NCI-H748 (cell line): ENCODE measurements at regions not wholly inside any gene's neighbourhood (a gene's known extent, or its start where the extent isn't known, plus 50 kb on each side); places are given as distances from the start of the nearest gene placed in this dataset.
"Not testable (repeated sequence)": the region's sequence is repeated elsewhere in the genome, so short reads cannot be mapped to it uniquely, and the experiment has no call there.

Experiments used
- DNase-seq: peaks from one replicate; lab custom pipeline; 2025; ENCODE audit not compliant: unreplicated experiment; lab: John Stamatoyannopoulos, UW

- DNase-seq, result no peak
Observed at GRCh38 chr7:121745856-121746255, 127.1 kb upstream of the PTPRZ1 start.

GRCh38 chr7:121744877-121745276 lies 128.1 kb upstream of the PTPRZ1 start:
- DNase-seq, result no peak

- no peak for DNase-seq
Observed at GRCh38 chr7:121744319-121744718, 128.6 kb upstream of the PTPRZ1 start.

GRCh38 chr7:121741896-121742295 lies 131.1 kb upstream of the PTPRZ1 start:
- DNase-seq, result no peak

GRCh38 chr7:121739465-121739864 lies 133.5 kb upstream of the PTPRZ1 start:
- DNase-seq, result no peak

- DNase-seq, result peak; percentile 88
Observed at GRCh38 chr7:121730869-121731268, 142.1 kb upstream of the PTPRZ1 start.

- DNase-seq, result no peak
Observed at GRCh38 chr7:121714559-121715303, 158.2 kb upstream of the PTPRZ1 start.

GRCh38 chr7:121712961-121713360 lies 160.0 kb upstream of the PTPRZ1 start:
- peak; percentile 91 for DNase-seq

- no peak for DNase-seq
Observed at GRCh38 chr7:121697731-121698316, 175.1 kb upstream of the PTPRZ1 start.

GRCh38 chr7:121696954-121697353 lies 176.0 kb upstream of the PTPRZ1 start:
- no peak for DNase-seq

- DNase-seq, result no peak
Observed at GRCh38 chr7:121689749-121690148, 183.2 kb upstream of the PTPRZ1 start.

- no peak for DNase-seq
Observed at GRCh38 chr7:121681700-121682099, 191.3 kb upstream of the PTPRZ1 start.

- DNase-seq, result no peak
Observed at GRCh38 chr7:121676168-121676567, 196.8 kb upstream of the PTPRZ1 start.

- DNase-seq, result not testable (repeated sequence)
Observed at GRCh38 chr7:121674455-121674854, 198.5 kb upstream of the PTPRZ1 start.

GRCh38 chr7:121669144-121669543 lies 203.8 kb upstream of the PTPRZ1 start:
- DNase-seq, result no peak

GRCh38 chr7:121666306-121666705 lies 206.7 kb upstream of the PTPRZ1 start:
- DNase-seq, result no peak

GRCh38 chr7:121643320-121643719 lies 229.6 kb upstream of the PTPRZ1 start:
- DNase-seq, result no peak

- DNase-seq, result peak; percentile 88
Observed at GRCh38 chr7:121639705-121640104, 233.3 kb upstream of the PTPRZ1 start.

- DNase-seq, result no peak
Observed at GRCh38 chr7:121638286-121638685, 234.7 kb upstream of the PTPRZ1 start.

- peak; percentile 15 for DNase-seq
Observed at GRCh38 chr7:121634356-121634755, 238.2 kb upstream of the FAM3C start.

GRCh38 chr7:121633186-121633585 lies 237.1 kb upstream of the FAM3C start:
- DNase-seq, result no peak

- DNase-seq, result no peak
Observed at GRCh38 chr7:121624958-121625357, 228.8 kb upstream of the FAM3C start.
